GM21381 (cell line): ENCODE measurements at regions not wholly inside any gene's neighbourhood (a gene's known extent, or its start where the extent isn't known, plus 50 kb on each side); places are given as distances from the start of the nearest gene placed in this dataset.
"Not testable (repeated sequence)": the region's sequence is repeated elsewhere in the genome, so short reads cannot be mapped to it uniquely, and the experiment has no call there.

Experiments used
- ATAC-seq: cut with Tn5 transposase; IDR thresholded peaks from one replicate; pipeline ENCODE4 v1.9.1; 2021; ENCODE audit warnings: mild to moderate bottlenecking, moderate library complexity; ENCODE audit not compliant: unreplicated experiment

DNA sequence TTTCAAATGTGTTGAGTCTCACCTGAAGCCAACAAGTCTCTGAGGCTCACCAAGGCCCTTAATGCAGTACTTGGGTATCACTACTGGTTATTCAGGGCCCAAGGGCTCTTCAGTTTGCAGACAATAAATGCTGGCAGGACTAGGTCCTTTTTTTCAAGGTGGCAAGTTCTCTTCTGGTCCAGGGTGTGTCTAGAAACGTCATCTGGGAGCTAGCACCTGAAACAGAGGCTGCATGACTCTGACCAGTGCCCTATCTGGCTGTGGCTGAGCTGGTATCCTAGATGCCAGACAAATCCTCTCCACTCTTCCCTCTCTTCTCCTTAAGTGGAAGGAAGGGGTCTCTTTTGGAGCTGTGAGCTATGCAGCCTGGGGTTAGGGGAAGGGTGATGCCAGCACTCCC, 276.8 kb downstream of the PYDC2 start:
- ATAC-seq = no peak

DNA sequence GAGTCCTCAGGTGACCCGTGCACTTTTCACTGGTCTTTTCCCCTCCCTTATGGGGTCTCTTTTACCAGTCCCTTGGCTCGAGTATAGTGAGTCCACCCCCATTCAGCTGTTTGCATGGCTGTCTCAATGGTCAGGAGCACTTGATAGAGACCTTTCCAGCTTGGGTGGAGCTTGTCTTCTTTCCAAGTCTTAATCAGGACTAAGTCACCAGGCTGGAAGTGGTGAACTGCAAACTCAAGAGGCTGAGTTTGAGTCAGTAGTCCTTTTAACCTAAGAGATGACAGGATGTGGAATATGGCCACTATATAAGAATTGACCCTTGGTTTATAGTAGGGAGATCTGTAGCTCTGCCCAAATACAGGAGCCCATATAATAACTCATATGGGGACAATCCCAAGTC, 279.7 kb downstream of the PYDC2 start:
- ATAC-seq = no peak

DNA sequence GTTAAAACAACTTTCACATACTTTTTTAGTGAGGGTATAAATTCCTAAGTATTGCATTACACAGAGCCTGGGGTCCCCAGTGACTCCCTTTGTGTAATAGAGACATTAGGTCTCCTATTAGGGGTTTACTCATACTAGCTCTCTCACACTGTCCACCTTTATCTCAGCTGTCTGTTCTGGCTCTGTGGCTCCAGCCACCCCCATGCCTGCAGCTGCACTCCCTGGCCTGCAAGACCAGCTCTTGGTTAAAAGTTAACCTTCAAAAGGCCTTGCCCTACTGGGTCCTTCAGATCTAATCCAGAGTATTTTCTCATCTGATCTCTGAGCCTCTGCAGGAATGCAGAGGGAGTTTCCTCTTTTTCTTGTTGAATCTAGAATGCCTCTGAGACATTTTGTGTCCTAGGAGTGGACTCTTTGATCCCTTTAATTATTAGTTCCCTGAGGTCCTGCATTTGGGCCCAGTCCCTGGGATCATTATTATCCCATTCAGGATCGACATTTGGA, 280.9 kb downstream of the PYDC2 start:
- not testable (repeated sequence) for ATAC-seq

- ATAC-seq = no peak
These were observed 282.3 kb downstream of the PYDC2 start for GRCh38 chr3:191743283-191743682.

- no peak for ATAC-seq
These were observed 289.7 kb downstream of the PYDC2 start for GRCh38 chr3:191750618-191751017.

GRCh38 chr3:191753196-191753595, 292.2 kb downstream of the PYDC2 start:
- no peak for ATAC-seq

DNA sequence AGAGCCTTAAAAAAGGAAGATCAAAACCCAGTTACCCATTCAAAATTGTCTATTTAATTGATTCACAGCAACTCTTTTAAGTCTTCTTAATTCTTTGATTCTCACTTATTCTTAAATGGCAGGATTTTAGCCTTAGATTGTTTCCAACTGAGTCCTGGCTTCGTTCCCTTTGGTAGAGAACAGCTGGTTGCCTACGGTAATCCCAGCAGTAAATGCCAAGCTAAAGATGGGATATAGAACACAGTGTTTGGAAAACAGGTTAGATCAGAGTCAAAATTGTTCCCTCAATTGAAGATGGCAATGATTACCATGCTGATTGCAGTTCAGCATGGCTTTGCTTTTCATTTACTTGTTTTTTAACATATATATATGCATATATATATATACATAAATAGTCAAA, 300.9 kb downstream of the PYDC2 start:
- ATAC-seq = no peak

DNA sequence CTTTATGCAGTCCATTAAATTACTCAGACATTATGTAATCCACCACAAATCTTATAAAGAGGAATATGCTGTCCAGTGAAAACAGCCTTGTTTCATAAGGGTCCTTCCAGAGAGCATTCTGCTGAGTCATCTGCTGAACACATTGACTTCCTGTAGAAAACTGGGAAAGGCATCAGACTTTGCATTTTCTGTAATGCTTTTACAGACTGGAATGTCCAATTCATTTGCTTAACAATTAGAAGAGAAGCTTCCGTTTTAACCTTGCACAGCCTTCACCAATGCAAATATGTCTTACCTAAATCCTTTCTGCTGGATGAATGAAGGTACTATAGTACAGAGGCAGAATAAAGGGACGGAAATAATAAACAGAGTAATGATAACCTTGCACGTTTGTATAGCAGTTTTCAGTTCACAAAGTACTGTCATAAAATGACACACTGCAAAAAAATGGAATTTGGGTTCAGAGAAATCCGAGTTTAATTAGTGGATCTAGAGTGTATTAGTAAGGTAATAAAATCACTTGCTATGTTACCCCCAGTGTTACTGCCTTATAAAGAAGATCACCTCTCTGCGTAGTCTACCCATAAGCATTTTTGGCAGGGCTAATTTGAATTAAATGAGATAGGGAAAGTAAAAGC, 301.5 kb downstream of the PYDC2 start:
- ATAC-seq = no peak

GRCh38 chr3:191768421-191768820, 307.5 kb downstream of the PYDC2 start:
- ATAC-seq = no peak

- no peak for ATAC-seq
These were observed 309.6 kb downstream of the PYDC2 start for GRCh38 chr3:191770541-191770940.

DNA sequence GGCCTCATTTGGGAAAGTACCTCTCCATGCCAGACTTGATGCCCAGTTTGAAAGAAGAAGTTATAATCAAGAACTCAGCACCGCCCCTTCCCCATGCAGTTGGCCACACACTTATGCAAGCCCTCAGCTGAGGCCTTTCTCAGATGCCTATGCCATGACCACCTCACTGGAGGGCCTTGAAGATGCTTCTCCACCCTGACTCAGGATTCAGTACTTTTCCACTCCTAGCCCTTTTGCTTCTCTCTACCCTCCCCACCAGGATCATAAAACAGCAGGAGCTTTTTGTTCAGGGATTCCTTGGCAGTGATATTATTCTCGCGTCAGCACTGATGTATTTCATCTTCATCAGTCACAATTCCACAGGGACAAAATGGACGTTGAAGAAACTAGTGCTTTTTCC, 313.5 kb downstream of the PYDC2 start:
- ATAC-seq = no peak

GRCh38 chr3:191775451-191776233, 314.7 kb downstream of the PYDC2 start:
- ATAC-seq = no peak

DNA sequence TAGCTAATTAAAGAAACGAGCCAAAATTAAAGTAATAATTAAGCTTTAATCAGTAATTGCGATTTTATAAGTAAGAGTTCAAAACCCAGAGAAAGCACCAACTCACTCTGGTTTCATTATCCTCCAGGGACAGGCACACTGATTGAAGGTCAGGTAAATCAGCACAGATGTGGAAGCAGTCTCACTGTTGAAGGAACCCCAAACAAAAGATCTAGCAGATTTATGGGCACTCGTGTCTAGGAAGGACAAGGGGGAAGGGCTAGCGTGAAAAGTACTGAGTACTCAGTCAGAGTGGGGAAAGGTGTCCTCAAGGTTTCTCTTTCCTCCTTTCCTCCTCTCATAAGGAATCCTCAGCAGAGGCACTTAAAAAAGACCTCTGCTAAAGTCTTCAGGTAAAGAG, 320.1 kb downstream of the PYDC2 start:
- ATAC-seq = no peak

GRCh38 chr3:191783024-191783423, 322.1 kb downstream of the PYDC2 start:
- no peak for ATAC-seq

GRCh38 chr3:191790934-191791333, 330.0 kb downstream of the PYDC2 start:
- ATAC-seq = no peak

GRCh38 chr3:191792580-191792979, 331.6 kb downstream of the PYDC2 start:
- ATAC-seq = no peak

DNA sequence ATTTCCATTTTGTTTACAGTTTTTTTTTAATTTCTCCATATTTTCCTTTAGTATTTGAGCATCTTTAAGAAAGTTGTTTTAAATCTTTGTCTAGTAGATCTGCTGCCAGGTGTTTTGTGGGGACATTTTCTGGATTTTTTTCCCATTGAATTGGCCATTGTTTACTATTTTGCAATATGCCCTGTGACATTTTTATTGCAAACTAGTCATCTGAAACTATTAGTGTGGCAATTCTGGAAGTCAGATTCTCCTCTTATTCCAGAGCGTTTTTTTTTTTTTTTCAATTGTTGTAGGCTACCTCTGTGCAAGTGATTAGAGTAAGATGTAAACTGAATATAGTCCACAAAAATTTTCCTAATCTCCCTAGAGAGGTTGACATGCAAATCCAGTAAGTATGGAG, 334.2 kb downstream of the PYDC2 start:
- no peak for ATAC-seq

- ATAC-seq = no peak
These were observed 336.3 kb downstream of the PYDC2 start for GRCh38 chr3:191797271-191797670.

DNA sequence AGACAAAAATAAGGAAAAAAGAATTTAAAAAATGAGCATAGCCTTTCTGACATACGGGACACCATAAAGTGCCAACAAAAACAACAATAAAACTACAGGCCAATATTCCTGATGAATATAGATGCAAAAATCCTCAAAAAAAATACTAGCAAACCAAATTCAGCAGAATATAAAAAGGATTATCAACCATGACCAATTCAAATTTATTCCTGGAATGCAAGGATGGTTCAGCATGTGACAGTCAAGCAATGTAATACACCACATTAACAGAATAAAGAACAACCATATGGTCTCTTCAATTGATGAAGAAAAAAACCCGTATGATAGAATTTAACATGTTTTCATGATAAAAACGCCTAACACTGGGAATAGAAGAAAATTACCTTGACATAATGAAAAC, 341.7 kb downstream of the PYDC2 start:
- no peak for ATAC-seq

DNA sequence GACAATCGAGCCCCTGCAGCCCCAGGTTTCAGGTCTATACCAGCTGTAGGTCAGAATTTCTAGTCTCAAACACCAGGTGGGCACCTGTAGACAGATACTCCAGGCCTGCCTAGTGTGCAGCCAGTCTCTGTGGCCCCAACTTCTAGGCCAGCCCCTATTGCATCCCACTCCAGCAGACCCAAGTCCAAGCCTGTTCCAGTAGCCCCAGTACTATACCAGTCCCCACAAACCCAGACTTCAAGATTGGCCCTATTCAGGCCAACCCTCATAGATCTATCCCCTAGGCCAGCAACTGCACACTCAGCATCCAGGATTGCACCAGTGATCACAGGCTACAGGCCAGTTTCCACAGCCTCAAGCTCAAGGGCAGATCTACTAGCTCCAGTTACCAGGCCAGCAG, 344.0 kb downstream of the PYDC2 start:
- no peak for ATAC-seq

DNA sequence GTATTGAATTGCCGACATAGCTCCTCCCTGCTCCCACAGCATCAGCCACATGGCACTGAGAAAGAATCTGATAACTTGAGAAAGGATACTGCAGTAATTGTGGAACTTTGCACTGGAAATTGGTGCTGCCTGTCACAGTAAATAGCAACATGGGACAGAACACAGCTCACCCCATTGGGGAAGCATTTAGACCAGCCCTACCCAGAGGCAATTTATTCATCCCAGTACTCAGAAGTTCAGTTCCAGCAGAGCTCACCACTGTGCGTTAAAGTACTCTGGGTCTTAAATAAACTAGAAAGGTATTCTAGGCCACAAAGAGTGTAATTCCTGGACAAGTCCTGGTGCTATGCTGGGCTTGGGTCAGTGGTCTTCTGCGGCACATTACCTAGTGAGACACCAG, 347.1 kb downstream of the PYDC2 start:
- no peak for ATAC-seq

DNA sequence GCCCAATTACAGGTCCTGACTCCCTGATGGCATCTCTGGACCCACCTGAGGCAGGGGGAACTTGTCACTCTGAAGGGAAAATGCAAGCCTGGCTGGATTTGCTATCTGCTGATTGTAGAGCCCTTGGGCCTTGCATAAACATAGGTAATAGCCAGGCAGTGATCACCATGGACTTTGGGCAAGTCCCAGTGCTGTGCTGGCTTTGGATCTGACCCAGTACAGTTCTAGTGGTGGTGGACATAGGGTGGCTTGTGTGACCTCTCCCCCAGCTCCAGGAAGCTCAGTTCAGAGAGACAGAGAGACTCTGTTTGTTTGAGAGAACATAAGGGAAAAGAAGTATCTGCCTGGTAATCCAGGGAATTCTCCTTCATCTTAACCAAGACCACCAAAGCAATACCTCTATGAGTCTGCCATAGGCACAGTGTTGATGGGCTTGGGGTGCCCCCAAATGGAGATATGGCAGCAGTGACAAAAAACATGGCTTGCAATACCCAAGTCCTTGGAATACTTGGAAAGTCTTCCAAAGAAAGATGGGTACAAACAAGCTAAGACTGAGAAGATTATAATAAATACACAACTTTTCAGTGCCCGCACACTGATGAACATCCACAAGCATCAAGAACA, 348.5 kb downstream of the PYDC2 start:
- ATAC-seq = no peak
